GM23338 (cell line): ENCODE measurements at regions not wholly inside any gene's neighbourhood (a gene's known extent, or its start where the extent isn't known, plus 50 kb on each side); places are given as distances from the start of the nearest gene placed in this dataset.

Experiments
- ATAC-seq: fragments of 200-7000 bp; cut with Tn5 transposase; 3 replicates; pipeline ENCODE4 v1.9.1; 2020
- DNase-seq: peaks from one replicate; pipeline ENCODE4 v3.0.0-alpha.2; 2015; ENCODE audit warnings: low spot score
- H2AFZ ChIP-seq: fragments of 200-600 bp; sonication (generic); 2 replicates; pipeline ENCODE4 v1.8.0; 2016; ENCODE audit warnings: antibody characterized with exemption, mild to moderate bottlenecking, moderate library complexity
- H3F3A ChIP-seq: fragments of 200-600 bp; sonication (generic); replicated peaks from 2 replicates; pipeline ENCODE4 v1.8.0; 2017; ENCODE audit warnings: antibody characterized with exemption, mixed run types, low read depth
- H3K27ac ChIP-seq: fragments of 200-600 bp; sonication (generic); 2 replicates; pipeline ENCODE4 v1.6.1; 2016; ENCODE audit warnings: low read depth
- H3K27me3 ChIP-seq: fragments of 200-600 bp; sonication (generic); 2 replicates; pipeline ENCODE4 v1.8.0; 2016; ENCODE audit warnings: mild to moderate bottlenecking, mixed run types, moderate library complexity; ENCODE audit not compliant: insufficient read depth
- H3K36me3 ChIP-seq: fragments of 200-600 bp; sonication (generic); 2 replicates; pipeline ENCODE4 v1.8.0; 2016; ENCODE audit warnings: mild to moderate bottlenecking; ENCODE audit not compliant: insufficient read depth
- H3K4me1 ChIP-seq: fragments of 200-600 bp; sonication (generic); 2 replicates; pipeline ENCODE4 v1.8.0; 2016; ENCODE audit warnings: mild to moderate bottlenecking, moderate library complexity; ENCODE audit not compliant: insufficient read depth
- H3K4me2 ChIP-seq: fragments of 200-600 bp; sonication (generic); 2 replicates; pipeline ENCODE4 v1.7.1; 2017; ENCODE audit warnings: mixed run types
- H3K4me3 ChIP-seq: fragments of 200-600 bp; sonication (generic); 2 replicates; pipeline ENCODE4 v1.6.1; 2016; ENCODE audit warnings: mixed run types
- H3K79me2 ChIP-seq: fragments of 200-600 bp; sonication (generic); replicated peaks from 2 replicates; pipeline ENCODE4 v1.8.0; 2017; ENCODE audit warnings: mild to moderate bottlenecking; ENCODE audit not compliant: insufficient read depth
- H3K9me2 ChIP-seq: fragments of 200-600 bp; sonication (generic); 2 replicates; pipeline ENCODE4 v1.8.0; 2017; ENCODE audit not compliant: insufficient read depth
- H4K20me1 ChIP-seq: fragments of 200-600 bp; sonication (generic); replicated peaks from 2 replicates; pipeline ENCODE4 v1.8.0; 2017; ENCODE audit warnings: mild to moderate bottlenecking; ENCODE audit not compliant: insufficient read depth
- H3K27ac Mint-ChIP-seq: 2 replicates; pipeline ENCODE4 v1.8.0; 2020; ENCODE audit warnings: inconsistent platforms, mild to moderate bottlenecking, moderate library complexity, mixed read lengths
- H3K27me3 Mint-ChIP-seq: 3 replicates; pipeline ENCODE4 v1.8.0; 2022; ENCODE audit warnings: low read depth, mild to moderate bottlenecking, moderate library complexity, mixed read lengths, inconsistent platforms; ENCODE audit not compliant: insufficient read depth, poor library complexity
- H3K36me3 Mint-ChIP-seq: 3 replicates; pipeline ENCODE4 v1.8.0; 2021; ENCODE audit warnings: low read depth, mild to moderate bottlenecking, inconsistent platforms, moderate library complexity, mixed read lengths
- H3K4me1 Mint-ChIP-seq: 3 replicates; pipeline ENCODE4 v1.8.0; 2020; ENCODE audit warnings: mild to moderate bottlenecking, inconsistent platforms, mixed read lengths
- H3K4me3 Mint-ChIP-seq: 3 replicates; pipeline ENCODE4 v1.8.0; 2021; ENCODE audit warnings: moderate library complexity, mild to moderate bottlenecking, inconsistent platforms, mixed read lengths
- H3K9me3 Mint-ChIP-seq: 3 replicates; pipeline ENCODE4 v1.8.0; 2020; ENCODE audit warnings: moderate library complexity, mild to moderate bottlenecking, inconsistent platforms, mixed read lengths
- CREB1 ChIP-seq: fragments of 250-450 bp; sonication (Bioruptor Pico); IDR thresholded peaks from 2 replicates; pipeline ENCODE4 v1.5.0; 2020; ENCODE audit warnings: low read depth, mild to moderate bottlenecking, moderate library complexity
- CTCF ChIP-seq, 2 experiments: fragments of 200-600 bp in 1 of 2; sonication (generic) in 1 of 2; conservative IDR thresholded peaks; 2 replicates each; pipeline versions ENCODE4 v1.5.1 to v1.6.1; 2016 to 2017; ENCODE audit warnings: antibody characterized with exemption in 2 of 2, low read depth in 2 of 2, mild to moderate bottlenecking in 2 of 2, moderate library complexity in 1 of 2
- EZH2 ChIP-seq: fragments of 200-600 bp; sonication (generic); IDR thresholded peaks from one replicate; pipeline ENCODE4 v1.8.0; 2017; ENCODE audit warnings: antibody characterized with exemption, mild to moderate bottlenecking, low read depth; ENCODE audit not compliant: unreplicated experiment
- EZH2phosphoT487 ChIP-seq: fragments of 200-600 bp; sonication (generic); IDR thresholded peaks from one replicate; pipeline ENCODE4 v1.8.1; 2018; ENCODE audit warnings: antibody characterized with exemption; ENCODE audit not compliant: unreplicated experiment
- NANOG ChIP-seq: IDR thresholded peaks from 2 replicates; pipeline ENCODE4 v1.6.1; 2016; ENCODE audit warnings: antibody characterized with exemption, borderline replicate concordance
- REST ChIP-seq: IDR thresholded peaks from one replicate; pipeline ENCODE4 v1.6.1; 2018; ENCODE audit warnings: antibody characterized with exemption; ENCODE audit not compliant: unreplicated experiment
- TF ChIP-seq, protein P1 (sequence below): fragments of 250-450 bp; sonication (Bioruptor Pico); IDR thresholded peaks from 2 replicates; pipeline ENCODE4 v1.5.0; 2020; ENCODE audit warnings: mild to moderate bottlenecking, moderate library complexity
- TF ChIP-seq, protein P2 (sequence below): IDR thresholded peaks from 2 replicates; pipeline ENCODE4 v1.6.1; 2016; ENCODE audit warnings: antibody characterized with exemption

DNA sequence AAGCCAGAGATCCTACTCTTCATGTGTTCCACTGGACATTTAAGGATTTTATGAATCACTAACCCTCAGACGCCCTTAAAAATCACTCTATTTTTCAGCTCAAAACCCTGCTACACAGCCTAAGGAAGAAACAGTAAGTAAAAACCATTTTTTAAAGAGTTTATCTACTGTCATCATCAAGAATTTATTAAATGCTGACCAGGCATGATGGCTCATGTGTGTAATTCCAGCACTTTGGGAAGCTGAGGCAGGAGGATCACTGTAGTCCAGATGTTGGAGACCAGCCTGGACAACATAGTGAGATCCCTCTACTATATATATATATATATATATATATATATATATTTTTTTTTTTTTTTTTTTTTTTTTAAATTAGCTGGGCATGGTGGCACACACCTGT is 124.2 kb upstream of the ID4 start (continued):
- TF ChIP-seq EZH2phosphoT487, result no peak
- TF ChIP-seq NANOG, result no peak
- TF ChIP-seq, protein P1, sequence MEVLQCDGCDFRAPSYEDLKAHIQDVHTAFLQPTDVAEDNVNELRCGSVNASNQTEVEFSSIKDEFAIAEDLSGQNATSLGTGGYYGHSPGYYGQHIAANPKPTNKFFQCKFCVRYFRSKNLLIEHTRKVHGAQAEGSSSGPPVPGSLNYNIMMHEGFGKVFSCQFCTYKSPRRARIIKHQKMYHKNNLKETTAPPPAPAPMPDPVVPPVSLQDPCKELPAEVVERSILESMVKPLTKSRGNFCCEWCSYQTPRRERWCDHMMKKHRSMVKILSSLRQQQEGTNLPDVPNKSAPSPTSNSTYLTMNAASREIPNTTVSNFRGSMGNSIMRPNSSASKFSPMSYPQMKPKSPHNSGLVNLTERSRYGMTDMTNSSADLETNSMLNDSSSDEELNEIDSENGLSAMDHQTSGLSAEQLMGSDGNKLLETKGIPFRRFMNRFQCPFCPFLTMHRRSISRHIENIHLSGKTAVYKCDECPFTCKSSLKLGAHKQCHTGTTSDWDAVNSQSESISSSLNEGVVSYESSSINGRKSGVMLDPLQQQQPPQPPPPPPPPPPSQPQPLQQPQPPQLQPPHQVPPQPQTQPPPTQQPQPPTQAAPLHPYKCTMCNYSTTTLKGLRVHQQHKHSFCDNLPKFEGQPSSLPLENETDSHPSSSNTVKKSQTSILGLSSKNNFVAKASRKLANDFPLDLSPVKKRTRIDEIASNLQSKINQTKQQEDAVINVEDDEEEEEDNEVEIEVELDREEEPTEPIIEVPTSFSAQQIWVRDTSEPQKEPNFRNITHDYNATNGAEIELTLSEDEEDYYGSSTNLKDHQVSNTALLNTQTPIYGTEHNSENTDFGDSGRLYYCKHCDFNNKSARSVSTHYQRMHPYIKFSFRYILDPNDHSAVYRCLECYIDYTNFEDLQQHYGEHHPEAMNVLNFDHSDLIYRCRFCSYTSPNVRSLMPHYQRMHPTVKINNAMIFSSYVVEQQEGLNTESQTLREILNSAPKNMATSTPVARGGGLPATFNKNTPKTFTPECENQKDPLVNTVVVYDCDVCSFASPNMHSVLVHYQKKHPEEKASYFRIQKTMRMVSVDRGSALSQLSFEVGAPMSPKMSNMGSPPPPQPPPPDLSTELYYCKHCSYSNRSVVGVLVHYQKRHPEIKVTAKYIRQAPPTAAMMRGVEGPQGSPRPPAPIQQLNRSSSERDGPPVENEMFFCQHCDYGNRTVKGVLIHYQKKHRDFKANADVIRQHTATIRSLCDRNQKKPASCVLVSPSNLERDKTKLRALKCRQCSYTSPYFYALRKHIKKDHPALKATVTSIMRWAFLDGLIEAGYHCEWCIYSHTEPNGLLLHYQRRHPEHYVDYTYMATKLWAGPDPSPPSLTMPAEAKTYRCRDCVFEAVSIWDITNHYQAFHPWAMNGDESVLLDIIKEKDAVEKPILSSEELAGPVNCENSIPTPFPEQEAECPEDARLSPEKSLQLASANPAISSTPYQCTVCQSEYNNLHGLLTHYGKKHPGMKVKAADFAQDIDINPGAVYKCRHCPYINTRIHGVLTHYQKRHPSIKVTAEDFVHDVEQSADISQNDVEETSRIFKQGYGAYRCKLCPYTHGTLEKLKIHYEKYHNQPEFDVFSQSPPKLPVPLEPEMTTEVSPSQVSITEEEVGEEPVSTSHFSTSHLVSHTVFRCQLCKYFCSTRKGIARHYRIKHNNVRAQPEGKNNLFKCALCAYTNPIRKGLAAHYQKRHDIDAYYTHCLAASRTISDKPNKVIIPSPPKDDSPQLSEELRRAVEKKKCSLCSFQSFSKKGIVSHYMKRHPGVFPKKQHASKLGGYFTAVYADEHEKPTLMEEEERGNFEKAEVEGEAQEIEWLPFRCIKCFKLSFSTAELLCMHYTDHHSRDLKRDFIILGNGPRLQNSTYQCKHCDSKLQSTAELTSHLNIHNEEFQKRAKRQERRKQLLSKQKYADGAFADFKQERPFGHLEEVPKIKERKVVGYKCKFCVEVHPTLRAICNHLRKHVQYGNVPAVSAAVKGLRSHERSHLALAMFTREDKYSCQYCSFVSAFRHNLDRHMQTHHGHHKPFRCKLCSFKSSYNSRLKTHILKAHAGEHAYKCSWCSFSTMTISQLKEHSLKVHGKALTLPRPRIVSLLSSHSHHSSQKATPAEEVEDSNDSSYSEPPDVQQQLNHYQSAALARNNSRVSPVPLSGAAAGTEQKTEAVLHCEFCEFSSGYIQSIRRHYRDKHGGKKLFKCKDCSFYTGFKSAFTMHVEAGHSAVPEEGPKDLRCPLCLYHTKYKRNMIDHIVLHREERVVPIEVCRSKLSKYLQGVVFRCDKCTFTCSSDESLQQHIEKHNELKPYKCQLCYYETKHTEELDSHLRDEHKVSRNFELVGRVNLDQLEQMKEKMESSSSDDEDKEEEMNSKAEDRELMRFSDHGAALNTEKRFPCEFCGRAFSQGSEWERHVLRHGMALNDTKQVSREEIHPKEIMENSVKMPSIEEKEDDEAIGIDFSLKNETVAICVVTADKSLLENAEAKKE, result no peak
- TF ChIP-seq CREB1, result no peak
- no peak for TF ChIP-seq EZH2

- Histone ChIP-seq H3K4me2 (no peak overlapping the region), H3K4me3 (no peak overlapping the region), H2AFZ (no peak overlapping the region), H3K79me2 (no peaks in the 10 kb centered on the region), H4K20me1 (no peaks in the 10 kb centered on the region), H3K27ac (no peak overlapping the region; the same call in 1 of the 2 replicates), H3K4me1 (peaks cover 26% of the 10 kb centered on the region), H3F3A (no peaks in the 10 kb centered on the region), H3K36me3 (no peaks in the 10 kb centered on the region), H3K9me2 (no peaks in the 10 kb centered on the region), H3K27me3 (no peaks in the 10 kb centered on the region)
- ATAC-seq (no peak), DNase-seq (no peak)
- Mint-ChIP-seq H3K27ac (no peak overlapping the region), H3K36me3 (peaks cover 9% of the 10 kb centered on the region; the same call in 2 of the 3 replicates), H3K9me3 (peaks cover 9% of the 10 kb centered on the region; the same call in 2 of the 3 replicates), H3K27me3 (no peaks in the 10 kb centered on the region), H3K4me3 (no peak overlapping the region), H3K4me1 (peaks cover 30% of the 10 kb centered on the region)
- no peak for TF ChIP-seq REST
- TF ChIP-seq, protein P2, sequence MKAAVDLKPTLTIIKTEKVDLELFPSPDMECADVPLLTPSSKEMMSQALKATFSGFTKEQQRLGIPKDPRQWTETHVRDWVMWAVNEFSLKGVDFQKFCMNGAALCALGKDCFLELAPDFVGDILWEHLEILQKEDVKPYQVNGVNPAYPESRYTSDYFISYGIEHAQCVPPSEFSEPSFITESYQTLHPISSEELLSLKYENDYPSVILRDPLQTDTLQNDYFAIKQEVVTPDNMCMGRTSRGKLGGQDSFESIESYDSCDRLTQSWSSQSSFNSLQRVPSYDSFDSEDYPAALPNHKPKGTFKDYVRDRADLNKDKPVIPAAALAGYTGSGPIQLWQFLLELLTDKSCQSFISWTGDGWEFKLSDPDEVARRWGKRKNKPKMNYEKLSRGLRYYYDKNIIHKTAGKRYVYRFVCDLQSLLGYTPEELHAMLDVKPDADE, result no peak
- TF ChIP-seq CTCF (conservative IDR thresholded peaks at IDR 0.05; ENCODE audit: low read depth in 2 of 2), result no peak
- no peak for TF ChIP-seq NANOG
Observed at GRCh38 chr6:19713411-19713810, 123.8 kb upstream of the ID4 start.
